Stomach (tissue), 8 donors: ENCODE measurements at regions not wholly inside any gene's neighbourhood (a gene's known extent, or its start where the extent isn't known, plus 50 kb on each side); places are given as distances from the start of the nearest gene placed in this dataset.
"Not testable (repeated sequence)": the region's sequence is repeated elsewhere in the genome, so short reads cannot be mapped to it uniquely, and the experiment has no call there.

Source experiments
- DNase-seq, 2 donors: peaks; one replicate each; pipeline versions ENCODE4 v3.0.0 to v3.0.0-alpha.2; 2013 to 2019
- H3K27ac ChIP-seq, 5 donors: fragments of 200-600 bp in 4 of 5; sonication (generic) in 4 of 5; one replicate each; pipeline ENCODE4 v1.5.1; 2013 to 2019; ENCODE audit warnings: mild to moderate bottlenecking in 1 of 5, moderate library complexity in 1 of 5
- H3K27me3 ChIP-seq, 3 donors: fragments of 200-600 bp; sonication (generic); one replicate each; pipeline ENCODE4 v1.5.1; 2017 to 2019; ENCODE audit warnings: mixed run types in 1 of 3
- H3K36me3 ChIP-seq, 4 donors: fragments of 200-600 bp; sonication (generic); 1 replicate in 3 of 4; 2 replicates in 1 of 4; pipeline ENCODE4 v1.5.1; 2016 to 2019
- H3K4me1 ChIP-seq, 4 donors: fragments of 200-600 bp; sonication (generic); one replicate each; pipeline ENCODE4 v1.5.1; 2016 to 2019
- H3K4me3 ChIP-seq, 4 donors: fragments of 200-600 bp; sonication (generic) in 3 of 4; one replicate each; pipeline ENCODE4 v1.5.1; 2016 to 2019; ENCODE audit warnings: mild to moderate bottlenecking in 1 of 4
- H3K9me3 ChIP-seq, 4 donors: fragments of 200-600 bp; sonication (generic); one replicate each; pipeline ENCODE4 v1.5.1; 2016 to 2019
- CTCF ChIP-seq, 7 experiments: fragments of 450-650 bp in 4 of 7; fragments of 200-600 bp in 3 of 7; sonication (generic) in 3 of 7; IDR thresholded peaks; one replicate each; pipeline ENCODE4 v1.5.1; 2016 to 2019; ENCODE audit warnings: antibody characterized with exemption in 7 of 7, control low read depth in 2 of 7, mild to moderate bottlenecking in 1 of 7
- EP300 ChIP-seq: sonication (generic); formaldehyde crosslinking; IDR thresholded peaks from one replicate; pipeline ENCODE4 v1.6.1; 2017; ENCODE audit warnings: antibody characterized with exemption
- POLR2A ChIP-seq, 4 donors: fragments of 450-650 bp; IDR thresholded peaks; one replicate each; pipeline ENCODE4 v1.6.1; 2016; ENCODE audit warnings: antibody characterized with exemption in 4 of 4, control low read depth in 2 of 4, mild to moderate bottlenecking in 1 of 4, moderate library complexity in 1 of 4
- POLR2AphosphoS5 ChIP-seq, 3 donors: sonication (generic); formaldehyde crosslinking; IDR thresholded peaks; one replicate each; pipeline ENCODE4 v1.6.1; 2016; ENCODE audit warnings: antibody characterized with exemption in 3 of 3
- WGBS, 5 donors: extraction: QIAGEN DNeasy Blood & Tissue Kit in 3 of 5; methylation state at CpG; one replicate each; pipeline versions ENCODE4 v1.1.5 to v1.1.7; 2013 to 2018; 5-methylcytosine and 5-hydroxymethylcytosine counted together
- intact Hi-C: fragments of 100-400 bp; cut with DNase I; formaldehyde crosslinking; loops from one replicate; pipeline ENCODE4 v1.15.1; 2023; ENCODE audit warnings: low total_unique reads
- donor health status: healthy with polysubstance abuse.
- donor health status: Bipolar disorder and iron deficiency.
- donor health status: healthy.

DNA sequence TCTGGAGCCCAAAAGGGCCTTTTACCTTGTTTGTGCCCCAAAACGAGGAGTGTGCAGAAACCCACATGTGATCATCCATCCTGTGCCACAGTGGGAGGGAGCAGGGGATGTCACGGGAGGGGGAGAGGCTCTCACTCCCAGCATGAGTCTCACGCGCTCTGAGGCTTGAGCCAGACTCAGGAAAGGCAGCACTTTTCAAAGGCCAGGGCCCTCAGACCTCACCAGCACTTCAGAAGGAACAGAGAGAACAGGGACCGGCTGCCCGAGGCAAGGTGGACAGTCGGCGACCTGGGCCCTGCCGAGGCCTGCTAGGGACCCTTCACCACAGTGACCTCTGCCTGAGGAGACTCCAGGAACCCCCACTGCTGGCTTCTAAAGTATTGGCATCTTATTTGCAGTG, 71.7 kb upstream of the WASF3 start:
- Histone ChIP-seq H3K27me3 (no peaks in the 10 kb centered on the region), H3K4me1 (peaks cover 0 to 4% (median 0%) of the 10 kb centered on the region in 4 donors), H3K27ac (peak overlapping the region in 1 of 5 donors; percentile 32), H3K36me3 (no peaks in the 10 kb centered on the region), H3K4me3 (no peak overlapping the region), H3K9me3 (no peaks in the 10 kb centered on the region)
- TF ChIP-seq POLR2AphosphoS5 (IDR thresholded peaks at IDR 0.05): no peak
- intact Hi-C loops: loop anchor here (5.0 kb wide), 1 partner anchor 212 kb away; no protein-coding TSS in a partner anchor
- WGBS, 5 donors: 31 to 63% (median 54%) methylated on average over 8 to 9 of the region's 9 CpGs
- no peak for DNase-seq

GRCh38 chr13:26486550-26486949, 70.9 kb upstream of the WASF3 start:
- peak in 1 of 2 donors; percentile 34 for DNase-seq
- intact Hi-C loops: loop anchor here (5.0 kb wide), 1 partner anchor 211 kb away; no protein-coding TSS in a partner anchor
- H3K36me3 ChIP-seq: no peaks in the 10 kb centered on the region
- 48 to 65% (median 60%) methylated on average over 6 of the region's 6 CpGs for WGBS, 5 donors
- peaks cover 0 to 4% (median 0%) of the 10 kb centered on the region in 4 donors for H3K4me1 ChIP-seq
- TF ChIP-seq POLR2A (IDR thresholded peaks at IDR 0.05): no peak
- TF ChIP-seq POLR2AphosphoS5 (IDR thresholded peaks at IDR 0.05): no peak
- TF ChIP-seq EP300: no peak
- H3K4me3 ChIP-seq: no peak overlapping the region
- H3K9me3 ChIP-seq: no peaks in the 10 kb centered on the region
- H3K27me3 ChIP-seq: no peaks in the 10 kb centered on the region
- H3K27ac ChIP-seq: peak overlapping the region in 1 of 5 donors; percentile 32

GRCh38 chr13:26487781-26488180, 69.7 kb upstream of the WASF3 start:
- Histone ChIP-seq H3K4me1 (no peaks in the 10 kb centered on the region), H3K36me3 (no peaks in the 10 kb centered on the region), H3K4me3 (no peak overlapping the region), H3K27me3 (no peaks in the 10 kb centered on the region), H3K9me3 (no peaks in the 10 kb centered on the region), H3K27ac (no peak overlapping the region)
- TF ChIP-seq CTCF (IDR thresholded peaks at IDR 0.05) (no peak), EP300 (no peak), POLR2AphosphoS5 (IDR thresholded peaks at IDR 0.05) (no peak), POLR2A (IDR thresholded peaks at IDR 0.05) (no peak)
- intact Hi-C loops: loop anchor here (5.0 kb wide), 1 partner anchor 210 kb away; no protein-coding TSS in a partner anchor
- WGBS, 5 donors: 82 to 92% (median 89%) methylated on average over 5 to 11 of the region's 11 CpGs
- DNase-seq: no peak

- 82 to 89% (median 84%) methylated on average over 18 of the region's 18 CpGs for WGBS, 5 donors
- TF ChIP-seq EP300 (no peak), CTCF (IDR thresholded peaks at IDR 0.05) (no peak), POLR2A (IDR thresholded peaks at IDR 0.05) (no peak), POLR2AphosphoS5 (IDR thresholded peaks at IDR 0.05) (no peak)
- no peak for DNase-seq
- intact Hi-C loops: loop anchor here (5.0 kb wide), 1 partner anchor 209 kb away; no protein-coding TSS in a partner anchor
- Histone ChIP-seq H3K4me1 (no peaks in the 10 kb centered on the region), H3K27me3 (no peaks in the 10 kb centered on the region), H3K27ac (no peak overlapping the region), H3K9me3 (no peaks in the 10 kb centered on the region), H3K36me3 (no peaks in the 10 kb centered on the region), H3K4me3 (no peak overlapping the region)
Measured at GRCh38 chr13:26488236-26489003, 69.1 kb upstream of the WASF3 start.

GRCh38 chr13:26492301-26492700, 65.2 kb upstream of the WASF3 start:
- H3K9me3 ChIP-seq, H3K27me3 ChIP-seq, H3K27ac ChIP-seq, H3K36me3 ChIP-seq, H3K4me1 ChIP-seq, H3K4me3 ChIP-seq, DNase-seq, intact Hi-C loops: not testable (repeated sequence)
- WGBS, 5 donors: 88 to 95% (median 89%) methylated on average over 5 of the region's 5 CpGs
